H9 (cell line): ENCODE measurements at regions not wholly inside any gene's neighbourhood (a gene's known extent, or its start where the extent isn't known, plus 50 kb on each side); places are given as distances from the start of the nearest gene placed in this dataset.

ENCODE experiments used
- DNase-seq: peaks from one replicate; pipeline ENCODE4 v3.0.0-alpha.2; 2017
- H2AFZ ChIP-seq: one replicate; pipeline ENCODE4 v1.6.1; 2013; ENCODE audit warnings: mild to moderate bottlenecking, low read length, control low read depth, moderate library complexity
- H2AK5ac ChIP-seq: 2 replicates; pipeline ENCODE4 v1.6.1; 2013; ENCODE audit warnings: low read length, control low read depth, mixed read lengths; ENCODE audit not compliant: insufficient read length
- H2BK120ac ChIP-seq: one replicate; pipeline ENCODE4 v1.6.1; 2013; ENCODE audit warnings: low read depth, mild to moderate bottlenecking, low read length, control low read depth, inconsistent platforms; ENCODE audit not compliant: poor library complexity, severe bottlenecking
- H2BK12ac ChIP-seq: 2 replicates; pipeline ENCODE4 v1.6.1; 2013; ENCODE audit warnings: low read length, control low read depth, mixed read lengths, low read depth; ENCODE audit not compliant: insufficient read length
- H2BK15ac ChIP-seq: 2 replicates; pipeline ENCODE4 v1.6.1; 2013; ENCODE audit warnings: low read depth, low read length, control low read depth
- H2BK20ac ChIP-seq: one replicate; pipeline ENCODE4 v1.6.1; 2013; ENCODE audit warnings: low read depth, mild to moderate bottlenecking, low read length, control low read depth, inconsistent platforms; ENCODE audit not compliant: poor library complexity, severe bottlenecking
- H2BK5ac ChIP-seq: 2 replicates; pipeline ENCODE4 v1.6.1; 2013; ENCODE audit warnings: low read length, control low read depth, mixed read lengths; ENCODE audit not compliant: insufficient read length
- H3K14ac ChIP-seq: 2 replicates; pipeline ENCODE4 v1.6.1; 2013; ENCODE audit warnings: low read length, control low read depth; ENCODE audit not compliant: insufficient read depth
- H3K18ac ChIP-seq: 2 replicates; pipeline ENCODE4 v1.6.1; 2013; ENCODE audit warnings: low read depth, mild to moderate bottlenecking, mixed read lengths, low read length, control low read depth; ENCODE audit not compliant: insufficient read length
- H3K23ac ChIP-seq: 2 replicates; pipeline ENCODE4 v1.6.1; 2013; ENCODE audit warnings: low read length, control low read depth, mixed read lengths, low read depth; ENCODE audit not compliant: insufficient read length
- H3K23me2 ChIP-seq: 2 replicates; pipeline ENCODE4 v1.6.1; 2013; ENCODE audit warnings: low read depth, mild to moderate bottlenecking, mixed read lengths, low read length, control low read depth; ENCODE audit not compliant: insufficient read length, poor library complexity, severe bottlenecking
- H3K27ac ChIP-seq: 2 replicates; pipeline ENCODE4 v1.5.1; 2013; ENCODE audit warnings: low read length, control low read depth, mixed read lengths, low read depth; ENCODE audit not compliant: insufficient read length
- H3K27me3 ChIP-seq: 2 replicates; pipeline ENCODE4 v1.6.1; 2013; ENCODE audit warnings: low read length, control low read depth, inconsistent platforms; ENCODE audit not compliant: insufficient read depth
- H3K4ac ChIP-seq: 2 replicates; pipeline ENCODE4 v1.6.1; 2013; ENCODE audit warnings: low read depth, mild to moderate bottlenecking, control low read depth, inconsistent platforms, low read length, moderate library complexity
- H3K4me1 ChIP-seq: 2 replicates; pipeline ENCODE4 v1.6.1; 2013; ENCODE audit warnings: low read length, control low read depth, inconsistent platforms; ENCODE audit not compliant: insufficient read depth
- H3K4me2 ChIP-seq: 2 replicates; pipeline ENCODE4 v1.6.1; 2013; ENCODE audit warnings: low read length, control low read depth, mixed read lengths; ENCODE audit not compliant: insufficient read length, insufficient read depth
- H3K56ac ChIP-seq: 2 replicates; pipeline ENCODE4 v1.6.1; 2013; ENCODE audit warnings: low read depth, mild to moderate bottlenecking, mixed read lengths, low read length, control low read depth; ENCODE audit not compliant: insufficient read length
- H3K79me1 ChIP-seq: 2 replicates; pipeline ENCODE4 v1.6.1; 2013; ENCODE audit warnings: low read depth, mild to moderate bottlenecking, moderate library complexity, low read length, control low read depth, inconsistent platforms; ENCODE audit not compliant: insufficient read depth, poor library complexity, severe bottlenecking
- H3K79me2 ChIP-seq: 2 replicates; pipeline ENCODE4 v1.6.1; 2013; ENCODE audit warnings: low read length, control low read depth, inconsistent platforms; ENCODE audit not compliant: insufficient read depth
- H3K9ac ChIP-seq: 2 replicates; pipeline ENCODE4 v1.6.1; 2013; ENCODE audit warnings: low read length, control low read depth, mixed read lengths; ENCODE audit not compliant: insufficient read length; ENCODE audit errors: extremely low read depth
- H3K9me3 ChIP-seq: one replicate; pipeline ENCODE4 v1.6.1; 2013; ENCODE audit warnings: low read depth, low read length, inconsistent platforms; ENCODE audit not compliant: control insufficient read depth
- H3T11ph ChIP-seq: one replicate; pipeline ENCODE4 v1.6.1; 2013; ENCODE audit warnings: mild to moderate bottlenecking, low read length, control low read depth, inconsistent platforms
- H4K20me1 ChIP-seq: one replicate; pipeline ENCODE4 v1.6.1; 2013; ENCODE audit not compliant: control insufficient read depth, insufficient read length, insufficient read depth
- H4K5ac ChIP-seq: 2 replicates; pipeline ENCODE4 v1.6.1; 2013; ENCODE audit warnings: low read depth, mild to moderate bottlenecking, mixed read lengths, low read length, control low read depth; ENCODE audit not compliant: insufficient read length
- H4K8ac ChIP-seq: replicated peaks from 2 replicates; pipeline ENCODE4 v1.6.1; 2013; ENCODE audit warnings: low read length, control low read depth, mixed read lengths, low read depth; ENCODE audit not compliant: insufficient read length
- H4K91ac ChIP-seq: 2 replicates; pipeline ENCODE4 v1.6.1; 2013; ENCODE audit warnings: low read depth, mild to moderate bottlenecking, moderate library complexity, mixed read lengths, low read length, control low read depth; ENCODE audit not compliant: insufficient read length
- H3K27ac Mint-ChIP-seq, 3 experiments: 2 replicates in 2 of 3; 3 replicates in 1 of 3; pipeline ENCODE4 v1.8.0; 2020 to 2021; ENCODE audit warnings: mixed read lengths in 3 of 3, mild to moderate bottlenecking in 1 of 3, moderate library complexity in 1 of 3
- H3K27me3 Mint-ChIP-seq: 2 replicates; pipeline ENCODE4 v1.8.0; 2021; ENCODE audit warnings: low read depth, mild to moderate bottlenecking, moderate library complexity, mixed read lengths
- H3K36me3 Mint-ChIP-seq, 3 experiments: 2 replicates in 2 of 3; 3 replicates in 1 of 3; pipeline ENCODE4 v1.8.0; 2020 to 2021; ENCODE audit warnings: low read depth in 3 of 3, mixed read lengths in 3 of 3; ENCODE audit not compliant: insufficient read depth in 1 of 3
- H3K4me1 Mint-ChIP-seq, 2 experiments: 2 replicates each; pipeline ENCODE4 v1.8.0; 2020; ENCODE audit warnings: mixed read lengths in 2 of 2
- H3K4me3 Mint-ChIP-seq, 2 experiments: 2 replicates in 1 of 2; 3 replicates in 1 of 2; pipeline ENCODE4 v1.8.0; 2020 to 2021; ENCODE audit warnings: mild to moderate bottlenecking in 2 of 2, mixed read lengths in 2 of 2, moderate library complexity in 1 of 2
- H3K9me3 Mint-ChIP-seq, 2 experiments: 2 replicates in 1 of 2; 3 replicates in 1 of 2; pipeline ENCODE4 v1.8.0; 2020; ENCODE audit warnings: mild to moderate bottlenecking in 2 of 2, mixed read lengths in 2 of 2, moderate library complexity in 1 of 2
- WGBS: extraction: QIAGEN DNeasy Blood & Tissue Kit; methylation state at CpG from one replicate; pipeline ENCODE4 v1.1.7; 2013; ENCODE audit warnings: missing lambda C conversion rate, low lambda C conversion rate, mixed read lengths; ENCODE audit not compliant: insufficient read length; ENCODE audit errors: extremely low coverage; 5-methylcytosine and 5-hydroxymethylcytosine counted together
- TF ChIP-seq, protein P1 (sequence below): fragments of 200-600 bp; sonication (generic); conservative IDR thresholded peaks from 3 replicates; pipeline ENCODE4 v1.8.0; 2021; ENCODE audit warnings: antibody characterized with exemption, mild to moderate bottlenecking

DNA sequence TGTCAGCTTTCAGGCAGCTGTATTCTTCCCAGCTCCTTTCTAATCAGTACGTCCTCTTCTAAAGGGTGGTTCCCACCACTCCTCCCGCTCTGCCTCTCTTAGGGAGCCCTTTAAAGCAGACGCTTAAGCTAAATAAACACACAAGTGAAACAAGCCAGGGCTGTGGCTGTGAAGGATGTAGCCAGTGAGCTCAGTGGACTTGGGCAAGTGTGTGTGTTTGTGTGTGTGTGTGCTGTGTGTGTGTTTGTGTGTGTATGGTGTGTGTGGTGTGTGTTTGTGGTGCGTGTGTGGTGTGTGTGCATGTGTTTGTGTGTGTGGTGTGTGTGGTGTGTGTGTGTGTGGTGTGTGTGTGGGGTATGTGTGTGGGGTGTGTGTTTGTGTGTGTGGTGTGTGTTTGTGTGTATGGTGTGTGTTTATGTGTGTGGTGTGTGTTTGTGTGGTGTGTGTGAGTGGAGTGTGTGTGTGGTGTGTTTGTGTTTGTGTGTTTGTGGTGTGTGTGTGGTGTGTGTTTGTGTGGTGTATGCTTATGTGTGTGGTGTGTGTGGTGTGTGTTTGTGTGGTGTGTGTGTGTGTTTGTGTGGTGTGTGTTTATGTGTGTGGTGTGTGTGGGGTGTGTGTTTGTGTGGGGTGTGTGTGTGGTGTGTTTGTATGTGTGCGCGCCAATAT is 283.3 kb downstream of the PTTG2 start:
- Histone ChIP-seq H3K14ac (no peak overlapping the region), H3K23me2 (no peaks in the 10 kb centered on the region), H3K79me2 (no peaks in the 10 kb centered on the region), H2BK5ac (no peak overlapping the region), H3K9ac (no peak overlapping the region), H2BK20ac (no peak overlapping the region), H3T11ph (no peak overlapping the region), H4K8ac (no peak overlapping the region), H3K56ac (peak overlapping the region; percentile 31), H4K5ac (no peak overlapping the region), H2AK5ac (no peak overlapping the region), H3K4ac (no peak overlapping the region), H3K4me2 (no peak overlapping the region), H3K4me1 (no peaks in the 10 kb centered on the region), H4K91ac (no peak overlapping the region), H3K23ac (no peak overlapping the region), H2BK120ac (no peak overlapping the region), H2BK12ac (no peak overlapping the region), H2BK15ac (no peak overlapping the region), H2AFZ (no peak overlapping the region), H3K79me1 (no peaks in the 10 kb centered on the region), H3K9me3 (no peaks in the 10 kb centered on the region), H3K18ac (no peak overlapping the region), H3K27ac (no peak overlapping the region), H4K20me1 (no peaks in the 10 kb centered on the region), H3K27me3 (no peaks in the 10 kb centered on the region)
- Mint-ChIP-seq H3K4me3 (no peak overlapping the region), H3K4me1 (peaks cover 2 to 3% of the 10 kb centered on the region in 2 experiments; a peak in 2 of 4 replicates), H3K27ac (no peak overlapping the region), H3K36me3 (no peaks in the 10 kb centered on the region; a peak in 1 of 7 replicates), H3K27me3 (no peaks in the 10 kb centered on the region; the same call in 1 of the 2 replicates), H3K9me3 (no peaks in the 10 kb centered on the region; a peak in 1 of 5 replicates)
- TF ChIP-seq, protein P1, sequence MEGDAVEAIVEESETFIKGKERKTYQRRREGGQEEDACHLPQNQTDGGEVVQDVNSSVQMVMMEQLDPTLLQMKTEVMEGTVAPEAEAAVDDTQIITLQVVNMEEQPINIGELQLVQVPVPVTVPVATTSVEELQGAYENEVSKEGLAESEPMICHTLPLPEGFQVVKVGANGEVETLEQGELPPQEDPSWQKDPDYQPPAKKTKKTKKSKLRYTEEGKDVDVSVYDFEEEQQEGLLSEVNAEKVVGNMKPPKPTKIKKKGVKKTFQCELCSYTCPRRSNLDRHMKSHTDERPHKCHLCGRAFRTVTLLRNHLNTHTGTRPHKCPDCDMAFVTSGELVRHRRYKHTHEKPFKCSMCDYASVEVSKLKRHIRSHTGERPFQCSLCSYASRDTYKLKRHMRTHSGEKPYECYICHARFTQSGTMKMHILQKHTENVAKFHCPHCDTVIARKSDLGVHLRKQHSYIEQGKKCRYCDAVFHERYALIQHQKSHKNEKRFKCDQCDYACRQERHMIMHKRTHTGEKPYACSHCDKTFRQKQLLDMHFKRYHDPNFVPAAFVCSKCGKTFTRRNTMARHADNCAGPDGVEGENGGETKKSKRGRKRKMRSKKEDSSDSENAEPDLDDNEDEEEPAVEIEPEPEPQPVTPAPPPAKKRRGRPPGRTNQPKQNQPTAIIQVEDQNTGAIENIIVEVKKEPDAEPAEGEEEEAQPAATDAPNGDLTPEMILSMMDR = no peak
- 94% methylated on average over 3 of the region's 6 CpGs for WGBS
- no peak for DNase-seq
